ENCODE measurements at regions not wholly inside any gene's neighbourhood (a gene's known extent, or its start where the extent isn't known, plus 50 kb on each side); places are given as distances from the start of the nearest gene placed in this dataset.

GRCh38 chr5:104170926-104171325 lies 608.3 kb upstream of the NUDT12 start:
- TF ChIP-seq CTCF (IDR thresholded peaks at IDR 0.05; ENCODE audit: insufficient read depth, low read length, poor library complexity, severe bottlenecking), result no peak

GRCh38 chr5:104146652-104147051 lies 584.1 kb upstream of the NUDT12 start:
- no peak overlapping the region for H3K4me3 ChIP-seq (ENCODE audit: low read depth, low read length)
- no peaks in the 10 kb centered on the region for H3K36me3 ChIP-seq (ENCODE audit: control insufficient read depth, insufficient read depth, low read length)
- TF ChIP-seq CTCF (IDR thresholded peaks at IDR 0.05; ENCODE audit: insufficient read depth, low read length, poor library complexity, severe bottlenecking), result no peak
- no peaks in the 10 kb centered on the region for H3K27me3 ChIP-seq (ENCODE audit: control insufficient read depth, insufficient read depth, low read length)
- no peak for DNase-seq (ENCODE audit: low read depth)

More at GRCh38 chr5:104170926-104171325, 608.3 kb upstream of the NUDT12 start:
- Histone ChIP-seq H3K27me3 (ENCODE audit: control insufficient read depth, insufficient read depth, low read length) (no peaks in the 10 kb centered on the region), H3K36me3 (ENCODE audit: control insufficient read depth, insufficient read depth, low read length) (no peaks in the 10 kb centered on the region), H3K4me3 (ENCODE audit: low read depth, low read length) (no peak overlapping the region)
- DNase-seq (ENCODE audit: low read depth), result no peak

GRCh38 chr5:104139840-104140239 lies 577.3 kb upstream of the NUDT12 start:
- Histone ChIP-seq H3K4me3 (ENCODE audit: low read depth, low read length) (no peak overlapping the region), H3K36me3 (ENCODE audit: control insufficient read depth, insufficient read depth, low read length) (no peaks in the 10 kb centered on the region), H3K27me3 (ENCODE audit: control insufficient read depth, insufficient read depth, low read length) (no peaks in the 10 kb centered on the region)
- no peak for DNase-seq (ENCODE audit: low read depth)
- TF ChIP-seq CTCF (IDR thresholded peaks at IDR 0.05; ENCODE audit: insufficient read depth, low read length, poor library complexity, severe bottlenecking), result no peak

- Histone ChIP-seq H3K36me3 (ENCODE audit: control insufficient read depth, insufficient read depth, low read length) (no peaks in the 10 kb centered on the region), H3K4me3 (ENCODE audit: low read depth, low read length) (no peak overlapping the region), H3K27me3 (ENCODE audit: control insufficient read depth, insufficient read depth, low read length) (no peaks in the 10 kb centered on the region)
- no peak for TF ChIP-seq CTCF (IDR thresholded peaks at IDR 0.05; ENCODE audit: insufficient read depth, low read length, poor library complexity, severe bottlenecking)
- no peak for DNase-seq (ENCODE audit: low read depth)
Observed at GRCh38 chr5:104130320-104130719, 567.7 kb upstream of the NUDT12 start.

- DNase-seq (ENCODE audit: low read depth), result no peak
- Histone ChIP-seq H3K27me3 (ENCODE audit: control insufficient read depth, insufficient read depth, low read length) (no peaks in the 10 kb centered on the region), H3K36me3 (ENCODE audit: control insufficient read depth, insufficient read depth, low read length) (no peaks in the 10 kb centered on the region), H3K4me3 (ENCODE audit: low read depth, low read length) (no peak overlapping the region)
- no peak for TF ChIP-seq CTCF (IDR thresholded peaks at IDR 0.05; ENCODE audit: insufficient read depth, low read length, poor library complexity, severe bottlenecking)
Observed at GRCh38 chr5:104128348-104128747, 565.8 kb upstream of the NUDT12 start.

- no peak for TF ChIP-seq CTCF (IDR thresholded peaks at IDR 0.05; ENCODE audit: insufficient read depth, low read length, poor library complexity, severe bottlenecking)
- no peaks in the 10 kb centered on the region for H3K27me3 ChIP-seq (ENCODE audit: control insufficient read depth, insufficient read depth, low read length)
- no peak overlapping the region for H3K4me3 ChIP-seq (ENCODE audit: low read depth, low read length)
- no peak for DNase-seq (ENCODE audit: low read depth)
- H3K36me3 ChIP-seq (ENCODE audit: control insufficient read depth, insufficient read depth, low read length), result no peaks in the 10 kb centered on the region
Observed at GRCh38 chr5:104126980-104127379, 564.4 kb upstream of the NUDT12 start.
